ENCODE measurements at regions not wholly inside any gene's neighbourhood (a gene's known extent, or its start where the extent isn't known, plus 50 kb on each side); places are given as distances from the start of the nearest gene placed in this dataset.

- H3K79me2 ChIP-seq (ENCODE audit: insufficient read depth, low read length): peaks cover 36% of the 10 kb centered on the region
- H3K27me3 ChIP-seq (ENCODE audit: insufficient read depth, low read length, poor library complexity): no peaks in the 10 kb centered on the region
- H3K9me3 ChIP-seq (ENCODE audit: insufficient read depth, low read length, severe bottlenecking): no peaks in the 10 kb centered on the region
- no peak overlapping the region for H2AFZ ChIP-seq (ENCODE audit: low read depth, low read length)
- H3K4me1 ChIP-seq (ENCODE audit: insufficient read depth, low read length): no peaks in the 10 kb centered on the region
- no peak overlapping the region for H3K9ac ChIP-seq (ENCODE audit: low read depth, low read length)
- DNase-seq (no peak), ATAC-seq (ENCODE audit: insufficient read depth, low read depth) (no peak)
- no peak overlapping the region for H3K4me2 ChIP-seq (ENCODE audit: insufficient read depth, low read length)
- peaks cover 4% of the 10 kb centered on the region; the same call in 1 of the 2 replicates for H4K20me1 ChIP-seq (ENCODE audit: insufficient read depth, low read length)
- H3K36me3 ChIP-seq (ENCODE audit: insufficient read depth, low read length): no peaks in the 10 kb centered on the region
- H3K27ac ChIP-seq (ENCODE audit: low read length): no peak overlapping the region
- H3K4me3 ChIP-seq (ENCODE audit: low read depth in 1 of 2, low read length in 2 of 2): no peak overlapping the region
- no peak for TF ChIP-seq EZH2 (IDR thresholded peaks at IDR 0.05; ENCODE audit: borderline replicate concordance, low read depth, low read length, severe bottlenecking)
- no peak for TF ChIP-seq CTCF (IDR thresholded peaks at IDR 0.05; ENCODE audit: borderline replicate concordance, extremely low read depth, low read length, poor library complexity, severe bottlenecking)
These were observed 504.0 kb downstream of the PCNX1 start for GRCh38 chr14:71411285-71411595.

GRCh38 chr14:71411738-71412137 lies 504.5 kb downstream of the PCNX1 start:
- DNase-seq (no peak), ATAC-seq (ENCODE audit: insufficient read depth, low read depth) (no peak)
- H3K27me3 ChIP-seq (ENCODE audit: insufficient read depth, low read length, poor library complexity): no peaks in the 10 kb centered on the region
- peaks cover 36% of the 10 kb centered on the region for H3K79me2 ChIP-seq (ENCODE audit: insufficient read depth, low read length)
- no peaks in the 10 kb centered on the region for H3K36me3 ChIP-seq (ENCODE audit: insufficient read depth, low read length)
- H3K9me3 ChIP-seq (ENCODE audit: insufficient read depth, low read length, severe bottlenecking): no peaks in the 10 kb centered on the region
- no peak overlapping the region for H3K27ac ChIP-seq (ENCODE audit: low read length)
- TF ChIP-seq EZH2 (IDR thresholded peaks at IDR 0.05; ENCODE audit: borderline replicate concordance, low read depth, low read length, severe bottlenecking): no peak
- TF ChIP-seq CTCF (IDR thresholded peaks at IDR 0.05; ENCODE audit: borderline replicate concordance, extremely low read depth, low read length, poor library complexity, severe bottlenecking): no peak
- H3K4me2 ChIP-seq (ENCODE audit: insufficient read depth, low read length): no peak overlapping the region
- no peak overlapping the region for H2AFZ ChIP-seq (ENCODE audit: low read depth, low read length)
- H3K4me3 ChIP-seq (ENCODE audit: low read depth in 1 of 2, low read length in 2 of 2): no peak overlapping the region
- peaks cover 4% of the 10 kb centered on the region; the same call in 1 of the 2 replicates for H4K20me1 ChIP-seq (ENCODE audit: insufficient read depth, low read length)
- H3K4me1 ChIP-seq (ENCODE audit: insufficient read depth, low read length): no peaks in the 10 kb centered on the region
- no peak overlapping the region for H3K9ac ChIP-seq (ENCODE audit: low read depth, low read length)

- H2AFZ ChIP-seq (ENCODE audit: low read depth, low read length): no peak overlapping the region
- DNase-seq (no peak), ATAC-seq (ENCODE audit: insufficient read depth, low read depth) (no peak)
- H3K4me3 ChIP-seq (ENCODE audit: low read depth in 1 of 2, low read length in 2 of 2): no peak overlapping the region
- H3K27me3 ChIP-seq (ENCODE audit: insufficient read depth, low read length, poor library complexity): no peaks in the 10 kb centered on the region
- H3K4me2 ChIP-seq (ENCODE audit: insufficient read depth, low read length): no peak overlapping the region
- H3K27ac ChIP-seq (ENCODE audit: low read length): no peak overlapping the region
- no peaks in the 10 kb centered on the region for H3K9me3 ChIP-seq (ENCODE audit: insufficient read depth, low read length, severe bottlenecking)
- H4K20me1 ChIP-seq (ENCODE audit: insufficient read depth, low read length): peaks cover 4% of the 10 kb centered on the region; the same call in 1 of the 2 replicates
- TF ChIP-seq CTCF (IDR thresholded peaks at IDR 0.05; ENCODE audit: borderline replicate concordance, extremely low read depth, low read length, poor library complexity, severe bottlenecking) (no peak), EZH2 (IDR thresholded peaks at IDR 0.05; ENCODE audit: borderline replicate concordance, low read depth, low read length, severe bottlenecking) (no peak)
- no peaks in the 10 kb centered on the region for H3K4me1 ChIP-seq (ENCODE audit: insufficient read depth, low read length)
- peaks cover 19% of the 10 kb centered on the region for H3K79me2 ChIP-seq (ENCODE audit: insufficient read depth, low read length)
- no peaks in the 10 kb centered on the region for H3K36me3 ChIP-seq (ENCODE audit: insufficient read depth, low read length)
- H3K9ac ChIP-seq (ENCODE audit: low read depth, low read length): no peak overlapping the region
These were observed 507.6 kb downstream of the PCNX1 start for GRCh38 chr14:71414631-71415403.

All from DND-41 (cell line).